ENCODE measurements at regions not wholly inside any gene's neighbourhood (a gene's known extent, or its start where the extent isn't known, plus 50 kb on each side); places are given as distances from the start of the nearest gene placed in this dataset.

DNA sequence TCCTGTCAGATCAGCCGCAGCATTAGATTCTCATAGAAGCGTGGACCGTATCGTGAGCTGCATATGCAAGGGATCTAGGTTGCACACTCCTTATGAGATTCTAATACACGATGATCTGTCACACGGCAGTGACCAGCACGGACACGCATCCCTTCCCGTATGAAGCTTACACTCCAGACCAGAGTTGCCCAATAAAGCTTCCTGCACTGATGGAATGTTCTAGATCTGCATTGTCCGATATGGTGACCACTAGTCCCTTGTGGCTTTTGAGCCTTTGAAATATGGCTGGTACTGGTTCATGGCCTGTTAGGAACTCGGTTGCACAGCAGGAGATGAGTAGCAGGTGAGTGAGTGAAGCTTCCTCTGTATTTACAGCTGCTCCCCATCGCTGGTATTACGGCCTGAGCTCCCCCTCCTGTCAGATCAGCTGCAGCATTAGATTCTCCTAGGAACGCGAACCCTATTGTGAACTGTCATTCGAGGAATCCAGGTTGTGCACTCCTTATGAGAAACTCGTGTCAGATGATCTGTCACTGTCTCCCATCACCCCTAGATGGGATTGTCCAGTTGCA is 49.8 kb upstream of the ZCCHC14 start:
- Histone ChIP-seq H3K4me1 (ENCODE audit: insufficient read depth, low read length) (no peaks in the 10 kb centered on the region), H3K79me2 (ENCODE audit: insufficient read depth, low read length) (no peaks in the 10 kb centered on the region), H3K9ac (ENCODE audit: low read depth, low read length) (no peak overlapping the region), H3K27ac (ENCODE audit: low read length) (no peak overlapping the region), H2AFZ (ENCODE audit: low read depth, low read length) (no peak overlapping the region), H4K20me1 (ENCODE audit: insufficient read depth, low read length) (no peaks in the 10 kb centered on the region), H3K27me3 (ENCODE audit: insufficient read depth, low read length, poor library complexity) (peaks cover 1% of the 10 kb centered on the region), H3K4me2 (ENCODE audit: insufficient read depth, low read length) (no peak overlapping the region), H3K9me3 (ENCODE audit: insufficient read depth, low read length, severe bottlenecking) (no peaks in the 10 kb centered on the region), H3K4me3 (ENCODE audit: low read depth in 1 of 2, low read length in 2 of 2) (no peak overlapping the region), H3K36me3 (ENCODE audit: insufficient read depth, low read length) (no peaks in the 10 kb centered on the region)
- ATAC-seq (ENCODE audit: insufficient read depth, low read depth), result no peak
- no peak for DNase-seq
- no peak for TF ChIP-seq EZH2 (IDR thresholded peaks at IDR 0.05; ENCODE audit: borderline replicate concordance, low read depth, low read length, severe bottlenecking)
- TF ChIP-seq, protein P1, sequence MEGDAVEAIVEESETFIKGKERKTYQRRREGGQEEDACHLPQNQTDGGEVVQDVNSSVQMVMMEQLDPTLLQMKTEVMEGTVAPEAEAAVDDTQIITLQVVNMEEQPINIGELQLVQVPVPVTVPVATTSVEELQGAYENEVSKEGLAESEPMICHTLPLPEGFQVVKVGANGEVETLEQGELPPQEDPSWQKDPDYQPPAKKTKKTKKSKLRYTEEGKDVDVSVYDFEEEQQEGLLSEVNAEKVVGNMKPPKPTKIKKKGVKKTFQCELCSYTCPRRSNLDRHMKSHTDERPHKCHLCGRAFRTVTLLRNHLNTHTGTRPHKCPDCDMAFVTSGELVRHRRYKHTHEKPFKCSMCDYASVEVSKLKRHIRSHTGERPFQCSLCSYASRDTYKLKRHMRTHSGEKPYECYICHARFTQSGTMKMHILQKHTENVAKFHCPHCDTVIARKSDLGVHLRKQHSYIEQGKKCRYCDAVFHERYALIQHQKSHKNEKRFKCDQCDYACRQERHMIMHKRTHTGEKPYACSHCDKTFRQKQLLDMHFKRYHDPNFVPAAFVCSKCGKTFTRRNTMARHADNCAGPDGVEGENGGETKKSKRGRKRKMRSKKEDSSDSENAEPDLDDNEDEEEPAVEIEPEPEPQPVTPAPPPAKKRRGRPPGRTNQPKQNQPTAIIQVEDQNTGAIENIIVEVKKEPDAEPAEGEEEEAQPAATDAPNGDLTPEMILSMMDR (IDR thresholded peaks at IDR 0.05; ENCODE audit: borderline replicate concordance, extremely low read depth, low read length, poor library complexity, severe bottlenecking), result no peak

Measured in DND-41 (cell line).